Activated CD8-positive, alpha-beta memory T cell treated with anti-CD3 and anti-CD28 coated beads, Interleukin-2, amount 10 ng/mL, durations not matched to agents 7 days and 5 days (primary cell): ENCODE measurements at regions not wholly inside any gene's neighbourhood (a gene's known extent, or its start where the extent isn't known, plus 50 kb on each side); places are given as distances from the start of the nearest gene placed in this dataset.
"Not testable (repeated sequence)": the region's sequence is repeated elsewhere in the genome, so short reads cannot be mapped to it uniquely, and the experiment has no call there.

Experiments
- ATAC-seq: fragments of 150-1000 bp; cut with Tn5 transposase; one replicate; pipeline ENCODE4 v1.10.0; 2021; ENCODE audit warnings: moderate library complexity
- CTCF ChIA-PET: fragments of 350-600 bp; sonication (Branson Sonifier 250); formaldehyde crosslinking; loops from one replicate; lab custom pipeline; 2021; ENCODE audit warnings: antibody characterized with exemption; lab: Charles Lee
- DNase-seq: peaks from one replicate; pipeline ENCODE4 v3.0.0-alpha.2; 2020
- H3K27ac Mint-ChIP-seq: one replicate; pipeline ENCODE4 v1.8.0; 2021; ENCODE audit warnings: mild to moderate bottlenecking, mixed read lengths
- H3K27me3 Mint-ChIP-seq: one replicate; pipeline ENCODE4 v1.8.0; 2021; ENCODE audit warnings: mixed read lengths
- H3K36me3 Mint-ChIP-seq: one replicate; pipeline ENCODE4 v1.8.0; 2021; ENCODE audit warnings: mild to moderate bottlenecking, mixed read lengths
- H3K4me1 Mint-ChIP-seq: one replicate; pipeline ENCODE4 v1.8.0; 2021; ENCODE audit warnings: mixed read lengths
- H3K4me3 Mint-ChIP-seq: one replicate; pipeline ENCODE4 v1.8.0; 2021; ENCODE audit warnings: mild to moderate bottlenecking, moderate library complexity, mixed read lengths
- H3K9me3 Mint-ChIP-seq: one replicate; pipeline ENCODE4 v1.8.0; 2022; ENCODE audit warnings: low read depth, mixed read lengths

DNA sequence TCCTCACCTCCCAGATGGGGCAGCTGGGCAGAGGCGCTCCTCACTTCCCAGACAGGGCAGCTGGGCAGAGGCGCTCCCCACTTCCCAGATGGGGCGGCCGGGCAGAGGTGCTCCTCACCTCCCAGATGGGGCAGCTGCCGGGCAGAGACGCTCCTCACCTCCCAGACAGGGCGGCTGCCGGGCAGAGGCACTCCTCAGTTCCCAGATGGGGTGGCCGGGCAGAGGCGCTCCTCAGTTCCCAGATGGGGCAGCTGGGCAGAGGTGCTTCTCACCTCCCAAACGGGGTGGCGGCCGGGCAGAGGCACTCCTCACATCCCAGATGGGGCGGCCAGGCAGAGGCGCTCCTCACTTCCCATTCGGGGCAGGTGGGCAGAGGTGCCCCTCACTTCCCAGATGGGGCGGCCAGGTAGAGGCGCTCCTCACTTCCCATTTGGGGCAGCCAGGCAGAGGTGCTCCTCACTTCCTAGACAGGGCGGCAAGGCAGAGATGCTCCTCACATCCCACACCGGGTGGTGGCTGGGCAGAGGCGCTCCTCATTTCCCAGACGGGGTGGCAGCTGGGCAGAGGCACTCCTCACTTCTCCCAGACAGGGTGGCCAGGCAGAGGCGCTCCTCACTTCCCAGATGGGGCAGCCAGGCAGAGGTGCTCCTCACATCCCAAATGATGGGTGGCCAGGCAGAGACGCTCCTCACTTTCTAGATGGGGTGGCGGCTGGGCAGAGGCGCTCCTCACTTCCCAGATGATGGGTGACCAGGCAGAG is 668.1 kb downstream of the NUP35 start:
- DNase-seq, H3K4me1 Mint-ChIP-seq, H3K4me3 Mint-ChIP-seq, CTCF ChIA-PET, H3K27me3 Mint-ChIP-seq, ATAC-seq, H3K36me3 Mint-ChIP-seq, H3K27ac Mint-ChIP-seq: not testable (repeated sequence)
- peaks cover 12% of the 10 kb centered on the region for H3K9me3 Mint-ChIP-seq

DNA sequence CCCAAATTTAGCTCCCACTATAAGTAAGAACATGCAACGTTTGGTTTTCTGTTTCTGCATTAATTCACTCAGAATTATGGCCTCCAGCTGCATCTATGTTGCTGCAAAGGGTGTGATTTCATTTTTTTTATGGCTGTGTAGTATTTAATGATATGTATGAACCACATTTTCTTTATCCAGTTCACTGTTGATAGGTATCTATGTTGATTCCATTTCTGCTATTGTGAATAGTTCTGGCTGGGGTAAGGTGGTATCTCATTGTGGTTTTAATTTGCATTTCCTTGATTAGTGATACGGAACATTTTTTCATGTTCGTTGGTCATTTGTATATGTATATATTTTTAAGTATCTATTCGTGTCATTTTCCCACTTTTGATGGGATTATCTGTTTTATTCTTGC is 674.3 kb downstream of the NUP35 start:
- Mint-ChIP-seq H3K4me1 (no peaks in the 10 kb centered on the region), H3K27ac (no peak overlapping the region), H3K27me3 (no peaks in the 10 kb centered on the region), H3K9me3 (peaks cover 4% of the 10 kb centered on the region), H3K4me3 (no peak overlapping the region), H3K36me3 (no peaks in the 10 kb centered on the region)
- CTCF ChIA-PET: no interaction called here
- DNase-seq: no peak
- ATAC-seq: no peak

DNA sequence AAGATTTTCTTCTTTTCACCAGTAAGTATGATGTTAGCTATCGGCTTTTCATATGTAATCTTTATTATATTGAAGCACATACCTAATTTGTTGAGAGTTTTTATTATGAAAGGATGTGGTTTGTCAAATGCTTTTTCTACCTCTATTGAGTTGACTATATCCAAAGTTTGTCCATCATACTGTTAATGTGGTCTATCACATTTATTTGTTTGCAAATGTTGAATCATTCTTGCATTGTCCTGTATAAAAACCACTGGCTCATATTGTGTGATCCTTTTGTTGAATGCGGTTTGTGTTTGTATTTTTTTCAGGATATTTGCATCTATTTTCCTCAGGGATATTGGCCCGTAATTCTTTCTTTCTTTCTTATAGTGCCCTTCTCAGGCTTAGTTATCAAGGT is 675.5 kb downstream of the NUP35 start:
- H3K27ac Mint-ChIP-seq: no peak overlapping the region
- no peak for ATAC-seq
- CTCF ChIA-PET: no interaction called here
- no peak for DNase-seq
- no peaks in the 10 kb centered on the region for H3K27me3 Mint-ChIP-seq
- no peak overlapping the region for H3K4me3 Mint-ChIP-seq
- H3K4me1 Mint-ChIP-seq: no peaks in the 10 kb centered on the region
- H3K36me3 Mint-ChIP-seq: no peaks in the 10 kb centered on the region
- peaks cover 4% of the 10 kb centered on the region for H3K9me3 Mint-ChIP-seq

- Mint-ChIP-seq H3K36me3 (no peaks in the 10 kb centered on the region), H3K4me3 (no peak overlapping the region), H3K9me3 (no peaks in the 10 kb centered on the region), H3K27me3 (no peaks in the 10 kb centered on the region), H3K27ac (no peak overlapping the region), H3K4me1 (no peaks in the 10 kb centered on the region)
- ATAC-seq (no peak), DNase-seq (no peak)
- CTCF ChIA-PET: no interaction called here
Measured at GRCh38 chr2:183803596-183803995, 679.4 kb downstream of the NUP35 start.

DNA sequence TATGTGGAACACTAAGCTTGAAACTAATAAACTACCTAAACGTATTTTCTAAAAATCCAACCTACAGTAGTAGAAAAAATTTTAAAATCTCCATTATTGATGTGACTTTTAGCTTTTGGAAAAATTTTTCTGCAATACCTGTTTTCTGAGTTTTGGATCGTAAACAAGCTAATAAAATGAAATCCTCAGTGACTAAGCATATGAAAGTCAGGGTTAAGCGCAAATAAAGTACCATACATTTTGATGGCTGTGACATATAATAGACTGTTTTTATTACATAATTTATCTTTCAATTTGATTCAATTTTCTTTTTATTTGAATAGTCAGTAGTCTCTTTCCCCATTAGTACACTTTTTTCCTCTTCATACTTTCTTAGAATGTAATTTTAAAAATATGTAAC is 683.6 kb downstream of the NUP35 start:
- H3K27me3 Mint-ChIP-seq: no peaks in the 10 kb centered on the region

GRCh38 chr2:183809404-183809803 is 685.2 kb downstream of the NUP35 start:
- Mint-ChIP-seq H3K4me3 (no peak overlapping the region), H3K27ac (no peak overlapping the region), H3K4me1 (no peaks in the 10 kb centered on the region), H3K36me3 (no peaks in the 10 kb centered on the region), H3K9me3 (no peaks in the 10 kb centered on the region), H3K27me3 (no peaks in the 10 kb centered on the region)
- CTCF ChIA-PET: no interaction called here
- DNase-seq (no peak), ATAC-seq (no peak)

More for the DNA sequence above, 683.6 kb downstream of the NUP35 start:
- no peak for DNase-seq
- no peaks in the 10 kb centered on the region for H3K4me1 Mint-ChIP-seq
- no peak for ATAC-seq
- no peaks in the 10 kb centered on the region for H3K36me3 Mint-ChIP-seq
- no peaks in the 10 kb centered on the region for H3K9me3 Mint-ChIP-seq
- H3K27ac Mint-ChIP-seq: no peak overlapping the region
- CTCF ChIA-PET: no interaction called here
- no peak overlapping the region for H3K4me3 Mint-ChIP-seq

DNA sequence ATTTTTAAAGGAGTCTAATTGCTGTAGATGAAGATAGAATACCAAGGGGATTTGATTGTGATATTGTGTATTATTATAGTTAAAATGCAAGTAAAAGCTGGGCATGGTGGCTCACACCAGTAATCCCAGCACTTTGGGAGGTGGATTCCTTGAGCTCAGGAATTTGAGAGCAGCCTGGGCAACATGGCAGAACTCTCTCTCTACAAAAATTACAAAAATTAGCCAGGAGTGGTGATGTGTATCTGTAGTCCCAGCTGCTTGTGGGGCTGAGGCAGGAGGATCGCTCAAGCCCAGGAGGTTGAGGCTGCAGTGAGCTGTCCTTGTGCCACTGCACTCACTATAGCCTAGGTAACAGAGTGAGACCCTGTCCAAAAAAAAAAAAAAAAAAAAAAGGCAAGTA is 687.0 kb downstream of the NUP35 start:
- Mint-ChIP-seq H3K9me3 (no peaks in the 10 kb centered on the region), H3K27ac (no peak overlapping the region), H3K27me3 (no peaks in the 10 kb centered on the region), H3K36me3 (no peaks in the 10 kb centered on the region), H3K4me1 (no peaks in the 10 kb centered on the region), H3K4me3 (no peak overlapping the region)
- CTCF ChIA-PET: no interaction called here
- DNase-seq (no peak), ATAC-seq (no peak)

- Mint-ChIP-seq H3K36me3 (no peaks in the 10 kb centered on the region), H3K27me3 (no peaks in the 10 kb centered on the region), H3K4me1 (no peaks in the 10 kb centered on the region), H3K9me3 (no peaks in the 10 kb centered on the region), H3K27ac (no peak overlapping the region), H3K4me3 (no peak overlapping the region)
- CTCF ChIA-PET: no interaction called here
- DNase-seq (no peak), ATAC-seq (no peak)
Measured at GRCh38 chr2:183812091-183812490, 687.8 kb downstream of the NUP35 start.

- CTCF ChIA-PET: no interaction called here
- no peak overlapping the region for H3K27ac Mint-ChIP-seq
- no peaks in the 10 kb centered on the region for H3K27me3 Mint-ChIP-seq
- ATAC-seq: no peak
- H3K4me3 Mint-ChIP-seq: no peak overlapping the region
- no peaks in the 10 kb centered on the region for H3K4me1 Mint-ChIP-seq
- no peak for DNase-seq
- no peaks in the 10 kb centered on the region for H3K36me3 Mint-ChIP-seq
- peaks cover 24% of the 10 kb centered on the region for H3K9me3 Mint-ChIP-seq
Measured at GRCh38 chr2:183825710-183826109, 701.5 kb downstream of the NUP35 start.

DNA sequence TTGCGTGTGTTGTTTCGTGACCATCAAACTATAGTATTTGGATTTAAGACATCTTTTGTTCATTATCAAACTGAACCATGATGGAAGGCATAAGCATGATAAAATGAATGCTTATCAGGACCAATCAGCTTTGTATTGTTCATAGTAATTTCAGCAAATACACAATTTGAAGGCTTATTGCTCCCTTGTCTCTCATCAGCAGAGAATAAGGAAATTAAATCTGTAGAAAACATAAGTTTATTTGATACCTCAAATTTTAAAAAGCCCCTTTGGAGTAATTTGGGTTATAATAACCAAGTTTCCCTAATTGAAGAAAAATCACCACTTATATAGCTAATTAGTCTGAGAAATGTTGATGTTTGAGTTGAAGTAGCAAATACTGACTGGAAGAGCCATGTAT is 705.7 kb downstream of the NUP35 start:
- Mint-ChIP-seq H3K27ac (no peak overlapping the region), H3K27me3 (no peaks in the 10 kb centered on the region), H3K9me3 (peaks cover 14% of the 10 kb centered on the region), H3K4me3 (no peak overlapping the region), H3K4me1 (no peaks in the 10 kb centered on the region), H3K36me3 (no peaks in the 10 kb centered on the region)
- CTCF ChIA-PET: no interaction called here
- ATAC-seq (no peak), DNase-seq (no peak)

- H3K4me3 Mint-ChIP-seq: no peak overlapping the region
- no peaks in the 10 kb centered on the region for H3K4me1 Mint-ChIP-seq
- CTCF ChIA-PET: no interaction called here
- no peaks in the 10 kb centered on the region for H3K27me3 Mint-ChIP-seq
- DNase-seq (no peak), ATAC-seq (no peak)
- no peak overlapping the region for H3K27ac Mint-ChIP-seq
- no peaks in the 10 kb centered on the region for H3K36me3 Mint-ChIP-seq
- H3K9me3 Mint-ChIP-seq: peaks cover 4% of the 10 kb centered on the region
Measured at GRCh38 chr2:183837157-183837556, 712.9 kb downstream of the NUP35 start.

DNA sequence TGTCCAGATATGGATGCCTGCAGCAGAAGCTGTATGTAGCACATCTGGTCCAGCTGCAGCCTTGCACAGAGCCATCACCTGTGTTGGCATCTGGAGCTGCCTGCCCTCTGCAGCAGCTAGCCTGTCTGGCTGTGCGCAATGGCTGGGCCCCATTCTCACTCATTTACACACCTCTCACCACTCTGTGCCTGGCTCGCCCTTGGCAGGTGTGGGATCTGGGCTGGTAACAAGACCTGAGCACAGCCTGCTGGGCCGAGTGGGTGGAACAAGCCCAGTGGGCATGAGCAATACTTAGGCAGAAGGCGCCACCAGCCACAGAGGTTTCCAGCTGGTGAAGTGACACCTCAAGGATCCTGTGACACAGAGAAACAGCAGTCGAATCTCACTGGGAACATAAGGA is 714.1 kb downstream of the NUP35 start:
- no peak for ATAC-seq

GRCh38 chr2:183840061-183840584 is 715.9 kb downstream of the NUP35 start:
- H3K9me3 Mint-ChIP-seq: peaks cover 4% of the 10 kb centered on the region
- no peak overlapping the region for H3K4me3 Mint-ChIP-seq
- CTCF ChIA-PET: no interaction called here
- H3K27ac Mint-ChIP-seq: no peak overlapping the region
- H3K27me3 Mint-ChIP-seq: no peaks in the 10 kb centered on the region
- DNase-seq: no peak
- no peaks in the 10 kb centered on the region for H3K4me1 Mint-ChIP-seq
- ATAC-seq: no peak
- no peaks in the 10 kb centered on the region for H3K36me3 Mint-ChIP-seq

More for the DNA sequence above, 714.1 kb downstream of the NUP35 start:
- Mint-ChIP-seq H3K27me3 (no peaks in the 10 kb centered on the region), H3K4me3 (no peak overlapping the region), H3K36me3 (no peaks in the 10 kb centered on the region), H3K9me3 (peaks cover 4% of the 10 kb centered on the region), H3K4me1 (no peaks in the 10 kb centered on the region), H3K27ac (no peak overlapping the region)
- no peak for DNase-seq
- CTCF ChIA-PET: no interaction called here

GRCh38 chr2:183849826-183850225 is 725.6 kb downstream of the NUP35 start:
- H3K9me3 Mint-ChIP-seq, DNase-seq, H3K4me3 Mint-ChIP-seq, H3K27me3 Mint-ChIP-seq, CTCF ChIA-PET, H3K27ac Mint-ChIP-seq, H3K4me1 Mint-ChIP-seq, ATAC-seq, H3K36me3 Mint-ChIP-seq: not testable (repeated sequence)
